NB4 (cell line): ENCODE measurements at regions not wholly inside any gene's neighbourhood (a gene's known extent, or its start where the extent isn't known, plus 50 kb on each side); places are given as distances from the start of the nearest gene placed in this dataset.

Experiments
- DNase-seq: peaks from one replicate; pipeline ENCODE4 v3.0.0; 2010; ENCODE audit warnings: low read depth
- H3K4me3 ChIP-seq: one replicate; pipeline ENCODE4 v1.5.1; 2011; ENCODE audit warnings: mild to moderate bottlenecking, low read depth, low read length, moderate library complexity
- MYC ChIP-seq: IDR thresholded peaks from 2 replicates; pipeline ENCODE4 v1.6.1; 2011; ENCODE audit warnings: low read depth, low read length
- POLR2A ChIP-seq: IDR thresholded peaks from 2 replicates; pipeline ENCODE4 v1.6.1; 2011; ENCODE audit warnings: mild to moderate bottlenecking; ENCODE audit not compliant: insufficient read length; ENCODE audit errors: extremely low read depth
- TF ChIP-seq, protein P1 (sequence below): IDR thresholded peaks from 2 replicates; pipeline ENCODE4 v1.6.1; 2011; ENCODE audit warnings: low read depth, low read length
- TF ChIP-seq, protein P2 (sequence below): IDR thresholded peaks from one replicate; pipeline ENCODE4 v1.5.1; 2012; ENCODE audit warnings: low read depth, low read length

DNA sequence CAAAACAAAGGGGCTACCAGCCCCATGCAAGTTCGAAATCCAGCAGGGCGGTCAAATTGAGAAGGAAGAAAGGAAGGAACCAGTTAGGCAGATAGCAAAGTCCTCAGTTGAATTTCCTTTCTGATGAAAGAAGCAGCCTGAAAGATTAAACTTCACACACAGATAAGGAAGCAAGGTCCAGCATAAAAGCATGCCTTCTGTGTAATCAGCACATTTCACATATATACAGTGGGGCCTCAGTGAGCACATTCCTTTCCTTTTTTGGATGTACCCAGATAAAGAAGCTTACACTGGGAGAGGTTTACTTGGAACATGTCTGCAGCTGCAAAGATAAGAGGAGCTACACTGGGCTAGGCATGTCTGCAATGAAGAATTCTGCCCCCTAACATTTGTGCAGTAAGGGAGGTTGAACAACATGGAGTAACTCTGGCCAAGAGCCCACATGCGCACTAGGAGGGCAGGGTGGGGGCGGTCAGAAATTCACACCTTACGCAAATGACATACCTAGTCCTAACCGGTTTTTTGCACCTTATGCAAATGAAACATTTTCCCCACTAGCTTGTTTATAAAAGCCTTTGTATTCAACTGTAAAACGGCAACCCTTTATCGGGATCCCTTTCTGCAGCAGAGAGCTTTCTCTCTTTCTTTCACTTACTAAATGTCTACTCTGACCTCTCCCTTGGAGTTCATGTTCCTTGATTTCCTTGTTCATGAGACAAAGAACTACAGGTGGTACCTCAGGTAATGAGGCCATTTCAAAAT lies 149.7 kb upstream of the FBXL17 start:
- H3K4me3 ChIP-seq = no peak overlapping the region
- TF ChIP-seq, protein P1, sequence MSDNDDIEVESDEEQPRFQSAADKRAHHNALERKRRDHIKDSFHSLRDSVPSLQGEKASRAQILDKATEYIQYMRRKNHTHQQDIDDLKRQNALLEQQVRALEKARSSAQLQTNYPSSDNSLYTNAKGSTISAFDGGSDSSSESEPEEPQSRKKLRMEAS = no peak
- no peak for TF ChIP-seq POLR2A
- TF ChIP-seq MYC = no peak
- TF ChIP-seq, protein P2, sequence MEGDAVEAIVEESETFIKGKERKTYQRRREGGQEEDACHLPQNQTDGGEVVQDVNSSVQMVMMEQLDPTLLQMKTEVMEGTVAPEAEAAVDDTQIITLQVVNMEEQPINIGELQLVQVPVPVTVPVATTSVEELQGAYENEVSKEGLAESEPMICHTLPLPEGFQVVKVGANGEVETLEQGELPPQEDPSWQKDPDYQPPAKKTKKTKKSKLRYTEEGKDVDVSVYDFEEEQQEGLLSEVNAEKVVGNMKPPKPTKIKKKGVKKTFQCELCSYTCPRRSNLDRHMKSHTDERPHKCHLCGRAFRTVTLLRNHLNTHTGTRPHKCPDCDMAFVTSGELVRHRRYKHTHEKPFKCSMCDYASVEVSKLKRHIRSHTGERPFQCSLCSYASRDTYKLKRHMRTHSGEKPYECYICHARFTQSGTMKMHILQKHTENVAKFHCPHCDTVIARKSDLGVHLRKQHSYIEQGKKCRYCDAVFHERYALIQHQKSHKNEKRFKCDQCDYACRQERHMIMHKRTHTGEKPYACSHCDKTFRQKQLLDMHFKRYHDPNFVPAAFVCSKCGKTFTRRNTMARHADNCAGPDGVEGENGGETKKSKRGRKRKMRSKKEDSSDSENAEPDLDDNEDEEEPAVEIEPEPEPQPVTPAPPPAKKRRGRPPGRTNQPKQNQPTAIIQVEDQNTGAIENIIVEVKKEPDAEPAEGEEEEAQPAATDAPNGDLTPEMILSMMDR = no peak
- DNase-seq = no peak

DNA sequence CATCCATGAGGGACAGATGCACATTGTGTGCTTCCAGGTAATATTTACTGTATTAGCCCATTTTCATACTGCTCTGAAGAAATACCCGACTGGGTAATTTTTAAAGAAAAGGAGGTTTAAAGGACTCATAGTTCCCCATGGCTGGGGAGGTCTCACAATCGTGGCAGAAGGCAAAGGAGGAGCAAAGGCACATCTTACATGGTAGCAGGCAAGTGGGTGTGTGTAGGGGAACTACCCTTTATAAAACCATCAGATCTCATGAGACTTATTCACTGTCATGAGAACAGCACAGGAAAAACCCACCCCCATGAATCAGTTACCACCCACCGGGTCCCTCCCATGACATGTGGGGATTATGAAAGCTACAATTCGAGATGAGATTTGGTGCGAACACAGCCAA lies 148.8 kb upstream of the FBXL17 start:
- TF ChIP-seq, protein P2 = no peak
- TF ChIP-seq, protein P1 = no peak
- TF ChIP-seq MYC (no peak), POLR2A (no peak)
- no peak for DNase-seq
- H3K4me3 ChIP-seq = no peak overlapping the region

DNA sequence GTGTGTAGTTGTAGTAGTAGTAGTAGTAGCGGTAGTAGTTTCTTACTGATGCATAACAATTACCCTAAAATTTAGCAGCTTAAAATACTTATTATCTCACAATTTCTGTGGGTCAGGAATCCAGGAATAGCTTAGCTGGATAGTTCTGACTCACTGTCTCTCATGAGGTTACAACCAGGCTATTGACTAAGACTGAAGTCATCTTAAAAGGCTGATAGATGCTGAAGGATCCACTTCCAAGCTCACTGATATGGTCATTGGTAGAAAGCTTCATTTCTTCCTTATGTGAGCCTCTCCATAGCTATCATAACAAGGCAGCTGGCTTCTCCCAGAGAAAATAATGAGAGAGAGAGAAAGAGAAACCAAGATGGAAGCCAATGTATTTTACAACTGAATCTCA lies 147.5 kb upstream of the FBXL17 start:
- no peak for TF ChIP-seq POLR2A
- no peak for TF ChIP-seq MYC
- TF ChIP-seq, protein P1 = no peak
- TF ChIP-seq, protein P2 = no peak
- DNase-seq = no peak
- H3K4me3 ChIP-seq = no peak overlapping the region

DNA sequence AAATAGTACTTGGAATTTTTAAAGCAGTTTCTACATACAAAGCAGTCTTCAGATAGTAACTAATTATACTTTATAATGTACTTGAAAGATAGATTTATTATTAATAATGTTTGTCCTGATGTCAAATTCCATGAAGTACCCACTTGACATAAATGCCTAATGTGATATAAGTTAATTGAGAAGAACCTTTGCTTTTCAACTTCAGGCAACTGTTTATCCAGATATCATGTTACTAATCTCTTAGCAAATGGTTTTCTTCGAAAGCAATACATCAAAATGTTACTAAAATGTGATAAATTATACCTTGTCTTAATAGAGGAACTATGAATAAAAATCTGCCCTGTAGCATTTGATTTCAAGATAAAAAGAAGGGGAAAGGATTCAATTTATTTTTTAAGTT lies 146.8 kb upstream of the FBXL17 start:
- no peak for DNase-seq
- TF ChIP-seq MYC (no peak), POLR2A (no peak)
- TF ChIP-seq, protein P2 = no peak
- TF ChIP-seq, protein P1 = no peak
- no peak overlapping the region for H3K4me3 ChIP-seq

DNA sequence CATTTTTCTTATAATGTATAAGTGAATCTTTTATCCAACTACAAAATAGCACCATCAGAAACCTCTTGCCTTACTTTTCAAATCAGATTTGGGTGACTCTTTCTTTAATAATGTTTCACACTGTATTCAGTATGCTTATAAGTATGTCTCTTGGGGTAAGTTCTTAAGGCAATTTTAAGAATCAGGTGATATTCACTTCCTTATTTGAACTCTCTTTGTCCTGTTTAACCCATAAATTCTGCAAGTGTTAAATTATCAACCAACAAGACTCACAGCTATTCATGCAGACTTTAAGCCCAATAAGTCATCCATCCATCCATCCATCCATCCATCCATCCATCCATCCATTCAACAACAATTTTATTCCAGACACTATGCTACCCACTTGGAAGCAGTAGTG lies 142.7 kb upstream of the FBXL17 start:
- TF ChIP-seq POLR2A = no peak
- TF ChIP-seq, protein P2 = no peak
- TF ChIP-seq, protein P1 = no peak
- no peak for TF ChIP-seq MYC
- no peak overlapping the region for H3K4me3 ChIP-seq
- no peak for DNase-seq
